ENCODE measurements at regions not wholly inside any gene's neighbourhood (a gene's known extent, or its start where the extent isn't known, plus 50 kb on each side); places are given as distances from the start of the nearest gene placed in this dataset.

- Histone ChIP-seq H3K27me3 (no peaks in the 10 kb centered on the region), H3K27ac (no peak overlapping the region), H3K36me3 (no peaks in the 10 kb centered on the region), H3K4me1 (no peaks in the 10 kb centered on the region), H3K4me3 (no peak overlapping the region), H3K9me3 (no peaks in the 10 kb centered on the region)
- intact Hi-C loops (cut with DNase I; ENCODE audit: low total_unique reads): no loop called here
- ATAC-seq (no peak), DNase-seq (no peak)
- in situ Hi-C loops (cut with MboI; ENCODE audit: low sequenced_read_pairs in 4 of 4): no loop called here
- TF ChIP-seq POLR2A (IDR thresholded peaks at IDR 0.05): no peak
- TF ChIP-seq, protein P1, sequence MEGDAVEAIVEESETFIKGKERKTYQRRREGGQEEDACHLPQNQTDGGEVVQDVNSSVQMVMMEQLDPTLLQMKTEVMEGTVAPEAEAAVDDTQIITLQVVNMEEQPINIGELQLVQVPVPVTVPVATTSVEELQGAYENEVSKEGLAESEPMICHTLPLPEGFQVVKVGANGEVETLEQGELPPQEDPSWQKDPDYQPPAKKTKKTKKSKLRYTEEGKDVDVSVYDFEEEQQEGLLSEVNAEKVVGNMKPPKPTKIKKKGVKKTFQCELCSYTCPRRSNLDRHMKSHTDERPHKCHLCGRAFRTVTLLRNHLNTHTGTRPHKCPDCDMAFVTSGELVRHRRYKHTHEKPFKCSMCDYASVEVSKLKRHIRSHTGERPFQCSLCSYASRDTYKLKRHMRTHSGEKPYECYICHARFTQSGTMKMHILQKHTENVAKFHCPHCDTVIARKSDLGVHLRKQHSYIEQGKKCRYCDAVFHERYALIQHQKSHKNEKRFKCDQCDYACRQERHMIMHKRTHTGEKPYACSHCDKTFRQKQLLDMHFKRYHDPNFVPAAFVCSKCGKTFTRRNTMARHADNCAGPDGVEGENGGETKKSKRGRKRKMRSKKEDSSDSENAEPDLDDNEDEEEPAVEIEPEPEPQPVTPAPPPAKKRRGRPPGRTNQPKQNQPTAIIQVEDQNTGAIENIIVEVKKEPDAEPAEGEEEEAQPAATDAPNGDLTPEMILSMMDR (IDR thresholded peaks at IDR 0.05 in 4 of 5, conservative IDR thresholded peaks at IDR 0.05 in 1 of 5): no peak
These were observed 1242.6 kb downstream of the CNTNAP5 start for GRCh38 chr2:125267683-125268082.

DNA sequence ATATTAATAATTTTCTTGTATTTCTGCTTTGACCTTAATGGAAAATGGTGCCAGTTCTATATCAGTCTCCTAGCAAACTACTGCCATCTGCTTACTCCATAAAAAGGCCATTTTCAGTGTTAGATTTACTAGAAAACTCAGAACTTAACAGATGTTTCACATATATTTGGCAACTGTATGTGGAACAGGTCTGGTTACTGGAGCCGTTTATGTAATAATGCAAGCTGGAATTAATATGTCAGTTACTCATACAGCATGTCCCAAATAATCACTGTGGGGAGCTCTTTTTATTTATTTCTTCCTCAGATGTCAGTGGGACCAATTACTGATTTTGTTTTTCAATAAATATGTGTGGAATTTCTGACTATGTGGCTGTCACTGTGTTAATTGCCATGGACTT, 1247.6 kb downstream of the CNTNAP5 start:
- Histone ChIP-seq H3K4me1 (no peaks in the 10 kb centered on the region), H3K27ac (no peak overlapping the region), H3K36me3 (no peaks in the 10 kb centered on the region), H3K27me3 (no peaks in the 10 kb centered on the region), H3K9me3 (no peaks in the 10 kb centered on the region), H3K4me3 (no peak overlapping the region)
- intact Hi-C loops (cut with DNase I; ENCODE audit: low total_unique reads) (no loop called here), in situ Hi-C loops (cut with MboI; ENCODE audit: low sequenced_read_pairs in 4 of 4) (no loop called here)
- ATAC-seq (no peak), DNase-seq (no peak)
- no peak for TF ChIP-seq POLR2A (IDR thresholded peaks at IDR 0.05)
- TF ChIP-seq, protein P1 (IDR thresholded peaks at IDR 0.05 in 4 of 5, conservative IDR thresholded peaks at IDR 0.05 in 1 of 5): no peak

DNA sequence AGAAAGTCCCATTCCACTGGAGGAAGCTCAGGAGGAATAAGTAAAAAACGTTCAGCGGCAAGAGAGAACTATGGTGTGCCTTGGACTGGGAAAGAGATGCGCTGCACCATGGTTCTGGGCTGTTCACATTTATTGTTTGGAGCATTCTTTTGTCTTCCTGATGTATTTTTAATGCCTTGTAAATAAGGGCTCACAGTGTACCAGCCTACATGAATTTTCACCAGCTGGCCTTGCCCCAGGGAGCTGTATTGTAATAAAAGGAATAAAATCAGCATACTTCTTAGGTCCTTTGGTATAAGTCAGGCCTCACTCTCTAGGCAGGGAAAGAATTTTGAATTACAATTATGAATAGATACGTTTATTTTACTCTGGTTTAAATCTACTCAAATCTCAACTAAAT, 1249.6 kb downstream of the CNTNAP5 start:
- H3K4me1 ChIP-seq: no peaks in the 10 kb centered on the region
- no peak for ATAC-seq
- in situ Hi-C loops (cut with MboI; ENCODE audit: low sequenced_read_pairs in 4 of 4) (no loop called here), intact Hi-C loops (cut with DNase I; ENCODE audit: low total_unique reads) (no loop called here)
- H3K27ac ChIP-seq: no peak overlapping the region
- no peaks in the 10 kb centered on the region for H3K9me3 ChIP-seq
- H3K4me3 ChIP-seq: no peak overlapping the region
- TF ChIP-seq POLR2A (IDR thresholded peaks at IDR 0.05): no peak
- TF ChIP-seq, protein P1 (IDR thresholded peaks at IDR 0.05 in 4 of 5, conservative IDR thresholded peaks at IDR 0.05 in 1 of 5): no peak
- no peaks in the 10 kb centered on the region for H3K36me3 ChIP-seq
- DNase-seq: no peak
- H3K27me3 ChIP-seq: no peaks in the 10 kb centered on the region

DNA sequence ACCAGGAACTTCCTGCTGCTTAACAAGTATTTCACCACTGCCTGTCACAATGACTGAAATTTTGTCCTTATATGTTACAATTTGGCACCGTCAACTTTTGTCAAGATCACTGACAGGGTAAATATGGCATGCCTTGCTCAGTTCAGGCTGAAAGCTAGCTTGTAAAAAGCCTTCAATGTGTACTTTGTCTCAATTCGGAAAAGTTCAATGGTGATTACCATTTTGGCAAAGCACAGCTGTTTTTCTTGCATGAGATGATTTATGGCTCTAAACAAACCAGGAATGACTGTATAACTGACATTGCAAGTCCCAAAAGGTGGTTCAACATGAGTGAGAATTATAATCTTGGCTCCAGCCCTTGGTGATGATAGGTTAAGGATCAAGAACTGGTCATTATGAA, 1255.2 kb downstream of the CNTNAP5 start:
- ATAC-seq (no peak), DNase-seq (no peak)
- Histone ChIP-seq H3K27me3 (no peaks in the 10 kb centered on the region), H3K4me3 (no peak overlapping the region), H3K36me3 (no peaks in the 10 kb centered on the region), H3K27ac (no peak overlapping the region), H3K9me3 (no peaks in the 10 kb centered on the region), H3K4me1 (no peaks in the 10 kb centered on the region)
- intact Hi-C loops (cut with DNase I; ENCODE audit: low total_unique reads): no loop called here
- TF ChIP-seq, protein P1 (IDR thresholded peaks at IDR 0.05 in 4 of 5, conservative IDR thresholded peaks at IDR 0.05 in 1 of 5): no peak
- no peak for TF ChIP-seq POLR2A (IDR thresholded peaks at IDR 0.05)
- in situ Hi-C loops (cut with MboI; ENCODE audit: low sequenced_read_pairs in 4 of 4): no loop called here

GRCh38 chr2:125281242-125281641, 1256.2 kb downstream of the CNTNAP5 start:
- Histone ChIP-seq H3K9me3 (no peaks in the 10 kb centered on the region), H3K4me1 (no peaks in the 10 kb centered on the region), H3K27me3 (no peaks in the 10 kb centered on the region), H3K36me3 (no peaks in the 10 kb centered on the region), H3K27ac (no peak overlapping the region), H3K4me3 (no peak overlapping the region)
- no peak for TF ChIP-seq POLR2A (IDR thresholded peaks at IDR 0.05)
- no peak for DNase-seq
- no peak for ATAC-seq
- intact Hi-C loops (cut with DNase I; ENCODE audit: low total_unique reads): no loop called here
- in situ Hi-C loops (cut with MboI; ENCODE audit: low sequenced_read_pairs in 4 of 4): no loop called here

Measured in gastrocnemius medialis (tissue), 4 donors.